ENCODE measurements at regions not wholly inside any gene's neighbourhood (a gene's known extent, or its start where the extent isn't known, plus 50 kb on each side); places are given as distances from the start of the nearest gene placed in this dataset.
"Not testable (repeated sequence)": the region's sequence is repeated elsewhere in the genome, so short reads cannot be mapped to it uniquely, and the experiment has no call there.

GRCh38 chr7:131625817-131626372 lies 69.5 kb upstream of the PODXL start (continued):
- TF ChIP-seq FOSL2 (IDR thresholded peaks at IDR 0.05; ENCODE audit: borderline replicate concordance, low read depth) (peak; percentile 93), POLR2AphosphoS5 (IDR thresholded peaks at IDR 0.05; ENCODE audit: low read depth, low read length) (peak; percentile 56; the same call in 1 of the 2 replicates), CTCF (IDR thresholded peaks at IDR 0.05) (peak; percentile 42), PBX3 (IDR thresholded peaks at IDR 0.05) (peak; percentile 81), GATA2 (CRISPR knock-in tag; IDR thresholded peaks at IDR 0.05) (no peak), TEAD4 (IDR thresholded peaks at IDR 0.05; ENCODE audit: borderline replicate concordance, insufficient read depth) (peak; percentile 87), FOXM1 (IDR thresholded peaks at IDR 0.05; ENCODE audit: low read depth) (no peak), NFIC (IDR thresholded peaks at IDR 0.05; ENCODE audit: borderline replicate concordance) (peak; percentile 69; the same call in 1 of the 2 replicates), SIN3A (IDR thresholded peaks at IDR 0.05; ENCODE audit: borderline replicate concordance, low read depth, low read length) (peak; percentile 91; the same call in 1 of the 2 replicates), JUND (IDR thresholded peaks at IDR 0.05) (peak; percentile 88)

- not testable (repeated sequence) for H3K9me2 ChIP-seq; H3K36me3 ChIP-seq (replicated peaks in 1 of 2; ENCODE audit: control insufficient read depth in 1 of 2, insufficient read depth in 2 of 2, low read length in 1 of 2); H3K27me3 ChIP-seq (ENCODE audit: insufficient read depth); H3K9me3 ChIP-seq; H4K20me1 ChIP-seq (ENCODE audit: insufficient read depth); DNase-seq; H3K4me3 ChIP-seq (ENCODE audit: low read depth in 2 of 2, low read length in 1 of 2)
- POLR2A ChIA-PET = interaction anchor here (1.5 kb wide), 1 partner anchor 11 kb away, joined by 4 read pairs; no protein-coding TSS in a partner anchor
- H3K79me2 ChIP-seq (ENCODE audit: insufficient read depth) = peaks cover 13% of the 10 kb centered on the region
- 85% methylated on average over 9 of the region's 9 CpGs for WGBS (ENCODE audit: low lambda C conversion rate)
- H3K9ac ChIP-seq = peak overlapping the region; percentile 27; the same call in 1 of the 2 replicates
- H3K4me2 ChIP-seq = peak overlapping the region; percentile 70; the same call in 1 of the 2 replicates
- peak overlapping the region; percentile 57 for H2AFZ ChIP-seq (ENCODE audit: low read depth)
- H3K4me1 ChIP-seq (ENCODE audit: control insufficient read depth in 1 of 2, insufficient read depth in 2 of 2, low read depth in 1 of 2, low read length in 1 of 2) = peaks cover 23 to 54% of the 10 kb centered on the region in 2 experiments; a peak in 3 of 4 replicates
- CTCF ChIA-PET = interaction anchor here (0.9 to 3.3 kb wide), 10 partner anchors 10 to 119 kb away, joined by 3 to 17 read pairs (median 4); no protein-coding TSS in a partner anchor
- H3F3A ChIP-seq (replicated peaks; ENCODE audit: insufficient read depth) = peaks cover 47% of the 10 kb centered on the region
- H3K27ac ChIP-seq (ENCODE audit: low read depth in 2 of 2, low read length in 1 of 2) = peak overlapping the region in 1 of 2 experiments; percentile 93; a peak in 3 of 4 replicates
Measured at GRCh38 chr7:131625345-131625744, 68.9 kb upstream of the PODXL start.

GRCh38 chr7:131624536-131624935 lies 68.1 kb upstream of the PODXL start:
- DNase-seq = no peak
- 95% methylated on average over 7 of the region's 7 CpGs for WGBS (ENCODE audit: low lambda C conversion rate)
- H3K27me3 ChIP-seq (ENCODE audit: insufficient read depth) = no peaks in the 10 kb centered on the region
- CTCF ChIA-PET = interaction anchor here (1.0 to 2.4 kb wide), 5 partner anchors 9 to 80 kb away, joined by 3 to 13 read pairs (median 4); no protein-coding TSS in a partner anchor
- peak overlapping the region in 1 of 2 experiments; percentile 93; a peak in 2 of 4 replicates for H3K27ac ChIP-seq (ENCODE audit: low read depth in 2 of 2, low read length in 1 of 2)
- H3K4me2 ChIP-seq = no peak overlapping the region
- peak overlapping the region; percentile 27; the same call in 1 of the 2 replicates for H3K9ac ChIP-seq
- H2AFZ ChIP-seq (ENCODE audit: low read depth) = no peak overlapping the region
- H3K4me3 ChIP-seq (ENCODE audit: low read depth in 2 of 2, low read length in 1 of 2) = no peak overlapping the region
- peaks cover 49% of the 10 kb centered on the region for H3F3A ChIP-seq (replicated peaks; ENCODE audit: insufficient read depth)
- H3K36me3 ChIP-seq (replicated peaks in 1 of 2; ENCODE audit: control insufficient read depth in 1 of 2, insufficient read depth in 2 of 2, low read length in 1 of 2) = no peaks in the 10 kb centered on the region
- TF ChIP-seq CTCF (IDR thresholded peaks at IDR 0.05) (no peak), ZBTB33 (IDR thresholded peaks at IDR 0.05; ENCODE audit: borderline replicate concordance, low read depth) (no peak), GABPA (IDR thresholded peaks at IDR 0.05; ENCODE audit: low read depth) (no peak)
- no peaks in the 10 kb centered on the region for H4K20me1 ChIP-seq (ENCODE audit: insufficient read depth)
- no peaks in the 10 kb centered on the region for H3K9me3 ChIP-seq
- POLR2A ChIA-PET = no interaction called here
- peaks cover 13% of the 10 kb centered on the region for H3K79me2 ChIP-seq (ENCODE audit: insufficient read depth)
- H3K4me1 ChIP-seq (ENCODE audit: control insufficient read depth in 1 of 2, insufficient read depth in 2 of 2, low read depth in 1 of 2, low read length in 1 of 2) = peaks cover 27 to 54% of the 10 kb centered on the region in 2 experiments; a peak in 3 of 4 replicates
- H3K9me2 ChIP-seq = no peaks in the 10 kb centered on the region

Data from SK-N-SH (cell line).